Ectodermal cell (in vitro differentiated cells): ENCODE measurements at regions not wholly inside any gene's neighbourhood (a gene's known extent, or its start where the extent isn't known, plus 50 kb on each side); places are given as distances from the start of the nearest gene placed in this dataset.

Experiments used
- H3K27ac ChIP-seq: 2 replicates; pipeline ENCODE4 v1.7.0; 2013; ENCODE audit warnings: mild to moderate bottlenecking, low read depth, low read length; ENCODE audit not compliant: insufficient read depth, poor library complexity, severe bottlenecking
- H3K27me3 ChIP-seq: 2 replicates; pipeline ENCODE4 v1.7.0; 2013; ENCODE audit warnings: mild to moderate bottlenecking, low read length; ENCODE audit not compliant: insufficient read depth, control insufficient read depth, poor library complexity, severe bottlenecking
- H3K36me3 ChIP-seq: one replicate; pipeline ENCODE4 v1.7.0; 2013; ENCODE audit warnings: low read length; ENCODE audit not compliant: control insufficient read depth, insufficient read depth
- H3K4me1 ChIP-seq: one replicate; pipeline ENCODE4 v1.7.0; 2013; ENCODE audit warnings: low read length; ENCODE audit not compliant: control insufficient read depth, insufficient read depth
- H3K4me3 ChIP-seq: 2 replicates; pipeline ENCODE4 v1.7.0; 2013; ENCODE audit warnings: low read depth, low read length, control low read depth; ENCODE audit not compliant: insufficient read depth
- H3K9me3 ChIP-seq: 2 replicates; pipeline ENCODE4 v1.7.0; 2013; ENCODE audit warnings: mild to moderate bottlenecking, low read length, moderate library complexity; ENCODE audit not compliant: control insufficient read depth
- WGBS, 2 experiments: methylation state at CpG; one replicate each; pipeline ENCODE4 v1.1.7; 2013; ENCODE audit warnings: missing lambda C conversion rate in 2 of 2; 5-methylcytosine and 5-hydroxymethylcytosine counted together

DNA sequence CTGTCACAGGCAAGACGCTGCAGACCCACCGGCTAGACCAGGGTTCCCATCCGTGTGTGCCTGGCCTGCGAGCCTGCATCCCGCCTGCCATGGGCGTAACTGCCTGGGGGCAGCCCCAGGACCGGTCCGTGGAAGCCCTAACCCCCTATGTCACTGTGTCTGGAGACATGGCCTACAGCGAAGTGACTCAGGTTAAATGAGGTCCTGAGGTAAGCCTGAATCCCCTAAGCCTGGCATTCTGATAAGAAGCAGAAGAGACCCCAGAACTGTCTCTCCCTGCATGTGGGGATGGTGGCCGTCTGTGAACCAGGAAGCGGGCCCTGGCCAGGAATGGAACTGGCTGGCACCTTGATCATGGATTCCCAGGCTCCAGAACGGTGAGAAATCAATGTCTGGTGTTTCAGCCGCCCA, 570.1 kb downstream of the BRD1 start:
- Histone ChIP-seq H3K27ac (no peak overlapping the region), H3K9me3 (no peaks in the 10 kb centered on the region), H3K27me3 (no peaks in the 10 kb centered on the region), H3K4me3 (no peak overlapping the region), H3K4me1 (peaks cover 10% of the 10 kb centered on the region), H3K36me3 (no peaks in the 10 kb centered on the region)
- WGBS, 2 experiments, result 93 to 96% methylated on average over 13 of the region's 13 CpGs

DNA sequence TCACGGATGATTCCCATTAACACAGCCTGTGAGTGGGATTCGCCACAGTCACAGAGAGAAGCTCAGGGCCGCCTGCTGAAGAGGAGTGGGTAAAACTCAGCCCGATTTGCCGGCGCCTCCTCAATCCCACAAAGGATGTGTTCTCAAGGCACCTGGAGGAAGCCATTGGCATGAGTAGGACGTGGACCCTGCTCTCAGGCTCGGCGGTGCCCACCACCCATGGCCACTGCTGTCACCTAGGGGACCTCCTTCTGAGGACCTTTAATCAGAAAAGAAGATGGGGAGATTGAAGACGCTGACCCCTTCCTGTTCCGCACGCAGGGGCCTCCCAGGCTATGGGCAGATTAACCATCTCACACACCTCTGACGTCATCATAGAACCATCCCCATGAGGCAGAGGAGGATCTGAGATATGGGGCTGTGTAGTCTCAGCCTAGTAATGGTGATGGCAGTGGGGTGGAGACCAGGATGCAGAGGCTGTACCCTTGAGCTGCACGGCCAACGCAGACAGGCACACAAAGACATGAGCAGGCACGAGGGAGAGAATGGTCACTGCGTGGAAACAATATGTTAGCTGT, 571.8 kb downstream of the BRD1 start:
- Histone ChIP-seq H3K27ac (no peak overlapping the region), H3K9me3 (no peaks in the 10 kb centered on the region), H3K27me3 (no peaks in the 10 kb centered on the region), H3K36me3 (no peaks in the 10 kb centered on the region), H3K4me1 (peaks cover 10% of the 10 kb centered on the region), H3K4me3 (no peak overlapping the region)
- 87 to 88% methylated on average over 17 of the region's 17 CpGs for WGBS, 2 experiments

DNA sequence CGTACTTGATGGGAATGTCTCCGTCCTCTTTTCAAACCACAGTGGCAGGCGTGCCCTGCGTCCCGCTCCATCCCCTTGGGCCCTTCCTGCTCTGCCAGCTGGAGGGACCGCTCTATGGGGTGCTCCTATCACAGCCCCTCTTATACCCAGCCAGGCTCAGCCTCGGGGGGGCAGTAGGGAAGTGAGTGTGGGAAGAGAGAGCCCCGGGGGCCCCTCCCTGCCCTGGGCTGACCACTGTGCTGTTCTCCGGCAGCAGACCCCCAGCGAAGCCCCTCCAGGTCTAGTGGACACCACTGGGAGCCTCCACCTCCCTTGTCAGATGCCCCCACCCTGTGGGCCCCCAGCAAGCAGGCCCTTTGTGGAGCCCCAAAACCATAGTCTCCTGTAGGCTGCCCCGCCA, 572.5 kb downstream of the BRD1 start:
- Histone ChIP-seq H3K36me3 (no peaks in the 10 kb centered on the region), H3K27ac (no peak overlapping the region), H3K27me3 (no peaks in the 10 kb centered on the region), H3K9me3 (no peaks in the 10 kb centered on the region), H3K4me1 (peaks cover 10% of the 10 kb centered on the region), H3K4me3 (no peak overlapping the region)
- WGBS, 2 experiments, result 86 to 94% methylated on average over 10 to 11 of the region's 11 CpGs

- Histone ChIP-seq H3K27me3 (no peaks in the 10 kb centered on the region), H3K36me3 (no peaks in the 10 kb centered on the region), H3K4me3 (no peak overlapping the region), H3K27ac (no peak overlapping the region), H3K9me3 (no peaks in the 10 kb centered on the region), H3K4me1 (no peaks in the 10 kb centered on the region)
- WGBS, 2 experiments, result 93 to 96% methylated on average over 6 of the region's 6 CpGs
Measured at GRCh38 chr22:49253656-49254055, 574.0 kb downstream of the BRD1 start.

DNA sequence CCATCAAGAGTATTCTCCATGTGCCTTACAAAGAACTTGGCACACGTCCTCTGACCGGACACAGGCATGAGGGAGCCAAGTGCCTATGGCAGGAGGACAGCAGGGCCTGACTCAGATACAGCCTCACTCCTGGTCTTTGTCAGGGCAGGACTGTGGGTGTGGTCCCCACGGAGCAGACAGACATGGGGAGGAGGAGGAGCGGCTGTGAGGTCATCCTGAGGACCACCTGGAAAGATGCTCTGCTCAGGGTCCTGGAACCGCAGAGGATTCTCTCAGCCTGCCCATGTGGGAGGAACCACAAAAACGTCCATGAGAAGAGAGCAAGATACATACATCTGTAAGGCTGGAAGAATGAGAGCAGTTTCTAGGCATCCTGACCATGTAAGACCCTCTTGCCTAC, 576.3 kb downstream of the BRD1 start:
- H3K4me1 ChIP-seq, result no peaks in the 10 kb centered on the region
- no peak overlapping the region for H3K27ac ChIP-seq
- no peaks in the 10 kb centered on the region for H3K36me3 ChIP-seq
- no peaks in the 10 kb centered on the region for H3K27me3 ChIP-seq
- no peak overlapping the region for H3K4me3 ChIP-seq
- 86 to 89% methylated on average over 6 of the region's 6 CpGs for WGBS, 2 experiments
- no peaks in the 10 kb centered on the region for H3K9me3 ChIP-seq

DNA sequence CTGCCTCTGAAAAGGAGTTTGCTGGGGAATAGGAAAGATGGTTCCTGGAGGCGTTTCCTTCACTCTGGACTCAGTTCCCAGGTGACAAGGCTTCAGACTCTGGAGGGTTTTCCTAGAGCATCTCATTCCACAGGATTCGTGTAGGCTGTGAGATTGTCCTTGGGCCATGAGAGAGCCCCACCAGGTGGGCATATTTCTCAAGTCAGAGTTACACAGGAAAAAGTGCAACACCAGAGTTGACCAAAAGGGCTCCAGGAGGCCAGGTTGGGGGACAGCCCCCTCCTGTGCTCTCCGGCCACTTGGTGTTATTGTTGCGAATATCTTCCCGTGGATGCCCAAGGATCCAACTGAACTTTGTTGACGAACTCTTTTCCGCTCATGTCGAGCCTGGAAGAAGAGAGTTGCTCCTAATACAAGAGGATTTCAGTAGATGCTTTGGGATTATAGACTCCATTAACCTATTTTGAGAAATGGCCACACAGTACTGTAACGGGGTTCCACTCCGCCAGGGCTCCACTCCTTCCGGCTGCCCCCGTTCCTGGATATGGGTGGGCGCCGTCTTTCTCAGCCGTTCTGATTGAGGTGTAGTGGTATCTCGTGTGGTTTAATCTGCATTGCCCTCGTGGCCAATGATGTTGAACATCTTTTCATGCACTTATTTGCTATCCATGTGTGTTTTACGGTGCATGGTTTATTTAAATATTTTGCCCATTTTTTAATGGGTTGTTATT, 580.3 kb downstream of the BRD1 start:
- Histone ChIP-seq H3K27ac (no peak overlapping the region), H3K36me3 (no peaks in the 10 kb centered on the region), H3K4me1 (no peaks in the 10 kb centered on the region), H3K27me3 (no peaks in the 10 kb centered on the region), H3K4me3 (no peak overlapping the region), H3K9me3 (no peaks in the 10 kb centered on the region)
- 92 to 94% methylated on average over 17 to 18 of the region's 18 CpGs for WGBS, 2 experiments

DNA sequence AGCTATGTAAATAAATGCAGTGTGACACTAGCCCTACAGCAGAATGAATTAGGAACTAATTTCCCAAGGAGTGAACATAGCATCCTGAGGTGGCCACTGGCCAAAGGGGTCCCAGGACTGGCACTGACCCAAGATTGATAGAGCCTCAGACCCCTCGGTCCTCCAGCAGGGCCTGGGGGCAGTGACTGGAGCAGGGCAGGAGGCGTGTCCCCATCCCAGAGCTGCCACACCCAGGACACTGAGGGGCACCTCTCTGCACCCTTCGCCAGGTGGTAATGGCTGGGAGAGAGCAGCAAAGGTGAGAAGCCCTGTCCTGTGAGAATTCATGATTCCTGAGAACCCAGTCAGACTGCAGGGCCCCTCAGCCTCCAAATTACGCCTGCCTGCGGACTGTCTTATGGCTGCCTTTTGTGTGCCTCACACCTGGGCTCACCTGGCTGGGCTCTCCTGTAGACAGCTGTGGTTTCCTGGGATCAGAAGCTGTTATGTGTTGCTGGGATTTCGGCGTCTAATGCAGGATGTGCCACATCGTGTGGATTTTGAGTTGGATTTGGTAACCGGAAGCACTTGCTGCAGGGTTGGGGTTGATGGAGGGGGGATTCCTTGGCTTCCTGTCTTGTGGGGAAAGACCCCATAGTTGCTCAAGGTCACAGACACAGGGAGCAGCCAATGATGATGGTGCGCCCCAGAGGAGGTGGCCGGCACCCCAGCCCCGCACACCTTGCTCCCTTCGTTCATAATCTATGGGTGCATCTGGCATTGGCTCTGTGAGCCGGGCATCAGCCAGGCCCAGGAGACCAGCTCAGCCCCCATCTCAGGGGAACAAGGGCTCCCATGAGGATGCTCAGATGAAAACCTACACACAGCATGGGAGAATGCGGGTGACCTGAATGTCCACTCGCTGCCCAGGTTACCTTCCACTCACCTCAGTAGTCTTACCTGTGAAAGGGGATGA, 582.9 kb downstream of the BRD1 start:
- Histone ChIP-seq H3K9me3 (no peaks in the 10 kb centered on the region), H3K27ac (no peak overlapping the region), H3K4me1 (no peaks in the 10 kb centered on the region), H3K27me3 (no peaks in the 10 kb centered on the region), H3K36me3 (no peaks in the 10 kb centered on the region), H3K4me3 (no peak overlapping the region)
- WGBS, 2 experiments, result 93 to 94% methylated on average over 16 of the region's 16 CpGs

DNA sequence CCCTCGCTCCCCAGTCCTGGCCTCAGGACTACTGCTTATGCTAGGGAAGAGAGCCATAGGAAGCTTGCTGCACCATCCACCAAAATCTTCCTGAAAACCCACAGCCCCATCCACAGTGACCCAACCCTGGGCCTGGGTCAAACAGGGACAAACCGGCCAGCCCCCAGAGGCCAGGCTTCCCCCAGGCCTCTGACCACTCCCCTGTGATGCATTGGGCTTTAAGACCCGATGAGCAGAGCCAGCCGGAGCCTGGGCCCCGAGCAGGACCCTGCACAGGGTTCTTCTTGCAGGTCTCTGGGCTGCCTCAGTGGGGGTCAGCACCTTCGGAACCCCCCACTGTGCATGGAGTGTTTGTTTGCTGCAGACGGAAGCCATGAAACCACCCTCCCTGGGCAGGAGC, 583.7 kb downstream of the BRD1 start:
- WGBS, 2 experiments, result 94 to 95% methylated on average over 7 of the region's 7 CpGs
- Histone ChIP-seq H3K4me3 (no peak overlapping the region), H3K27me3 (no peaks in the 10 kb centered on the region), H3K9me3 (no peaks in the 10 kb centered on the region), H3K27ac (no peak overlapping the region), H3K36me3 (no peaks in the 10 kb centered on the region), H3K4me1 (no peaks in the 10 kb centered on the region)

DNA sequence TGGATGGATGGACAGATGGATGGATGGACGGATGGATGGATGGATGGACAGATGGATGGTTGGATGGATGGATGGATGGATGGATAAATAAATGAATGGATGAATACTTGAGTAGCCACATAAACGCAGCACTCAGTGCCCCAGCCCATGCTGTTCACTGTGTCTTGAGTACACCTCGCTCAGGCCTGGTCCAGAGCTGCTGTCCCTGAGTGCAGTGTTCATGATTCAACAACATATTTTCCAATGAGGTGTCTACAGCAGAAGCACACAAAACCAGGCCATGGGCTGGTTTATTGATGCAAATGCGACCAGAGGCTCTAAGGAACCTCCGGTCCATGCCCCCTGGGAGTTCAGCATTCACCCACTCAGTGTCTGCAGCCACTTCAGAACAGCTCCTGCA, 584.3 kb downstream of the BRD1 start:
- 92 to 96% methylated on average over 5 of the region's 5 CpGs for WGBS, 2 experiments
- H3K4me1 ChIP-seq, result no peaks in the 10 kb centered on the region
- H3K36me3 ChIP-seq, result no peaks in the 10 kb centered on the region
- H3K9me3 ChIP-seq, result no peaks in the 10 kb centered on the region
- H3K27ac ChIP-seq, result no peak overlapping the region
- no peak overlapping the region for H3K4me3 ChIP-seq
- H3K27me3 ChIP-seq, result no peaks in the 10 kb centered on the region

DNA sequence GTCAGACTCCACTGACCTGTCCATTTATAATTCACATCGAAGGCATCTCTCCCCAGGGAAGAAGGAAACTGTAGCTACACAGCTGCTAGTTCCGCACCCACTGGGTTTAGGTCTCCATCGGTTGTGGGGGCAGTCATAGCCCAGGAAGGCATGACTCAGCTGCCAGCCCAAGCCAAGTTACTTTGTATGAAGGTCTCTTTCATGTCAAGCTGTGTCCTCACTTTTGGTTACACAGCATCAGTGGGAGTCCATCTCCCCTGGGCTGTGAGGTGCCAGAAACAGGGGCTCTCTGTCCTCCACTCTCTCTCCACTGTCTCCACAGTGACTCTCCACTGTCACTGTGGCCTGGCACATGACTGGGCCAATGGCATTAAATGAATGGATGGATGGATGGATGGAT, 585.2 kb downstream of the BRD1 start:
- WGBS, 2 experiments, result 92 to 93% methylated on average over 3 of the region's 3 CpGs

More for the DNA sequence above, 585.2 kb downstream of the BRD1 start:
- Histone ChIP-seq H3K4me1 (no peaks in the 10 kb centered on the region), H3K9me3 (no peaks in the 10 kb centered on the region), H3K36me3 (no peaks in the 10 kb centered on the region), H3K27ac (no peak overlapping the region), H3K4me3 (no peak overlapping the region), H3K27me3 (no peaks in the 10 kb centered on the region)
